Peyer's patch (tissue), 4 donors: ENCODE measurements at regions not wholly inside any gene's neighbourhood (a gene's known extent, or its start where the extent isn't known, plus 50 kb on each side); places are given as distances from the start of the nearest gene placed in this dataset.

ENCODE experiments used
- POLR2A ChIP-seq, 2 donors: fragments of 450-650 bp; IDR thresholded peaks; one replicate each; pipeline ENCODE4 v1.5.1; 2017; ENCODE audit warnings: antibody characterized with exemption in 2 of 2, mild to moderate bottlenecking in 2 of 2, moderate library complexity in 2 of 2
- TF ChIP-seq, protein P1 (sequence below), 6 experiments: fragments of 450-650 bp in 4 of 6; fragments of 200-600 bp in 2 of 6; sonication (generic) in 1 of 6; IDR thresholded peaks; one replicate each; pipeline ENCODE4 v1.5.1; 2017 to 2019; ENCODE audit warnings: antibody characterized with exemption in 6 of 6, mild to moderate bottlenecking in 3 of 6, moderate library complexity in 1 of 6

GRCh38 chr12:91836264-91836663 is 309.4 kb downstream of the BTG1 start:
- TF ChIP-seq, protein P1, sequence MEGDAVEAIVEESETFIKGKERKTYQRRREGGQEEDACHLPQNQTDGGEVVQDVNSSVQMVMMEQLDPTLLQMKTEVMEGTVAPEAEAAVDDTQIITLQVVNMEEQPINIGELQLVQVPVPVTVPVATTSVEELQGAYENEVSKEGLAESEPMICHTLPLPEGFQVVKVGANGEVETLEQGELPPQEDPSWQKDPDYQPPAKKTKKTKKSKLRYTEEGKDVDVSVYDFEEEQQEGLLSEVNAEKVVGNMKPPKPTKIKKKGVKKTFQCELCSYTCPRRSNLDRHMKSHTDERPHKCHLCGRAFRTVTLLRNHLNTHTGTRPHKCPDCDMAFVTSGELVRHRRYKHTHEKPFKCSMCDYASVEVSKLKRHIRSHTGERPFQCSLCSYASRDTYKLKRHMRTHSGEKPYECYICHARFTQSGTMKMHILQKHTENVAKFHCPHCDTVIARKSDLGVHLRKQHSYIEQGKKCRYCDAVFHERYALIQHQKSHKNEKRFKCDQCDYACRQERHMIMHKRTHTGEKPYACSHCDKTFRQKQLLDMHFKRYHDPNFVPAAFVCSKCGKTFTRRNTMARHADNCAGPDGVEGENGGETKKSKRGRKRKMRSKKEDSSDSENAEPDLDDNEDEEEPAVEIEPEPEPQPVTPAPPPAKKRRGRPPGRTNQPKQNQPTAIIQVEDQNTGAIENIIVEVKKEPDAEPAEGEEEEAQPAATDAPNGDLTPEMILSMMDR (IDR thresholded peaks at IDR 0.05) = no peak
- no peak for TF ChIP-seq POLR2A (IDR thresholded peaks at IDR 0.05)
